ENCODE measurements at regions not wholly inside any gene's neighbourhood (a gene's known extent, or its start where the extent isn't known, plus 50 kb on each side); places are given as distances from the start of the nearest gene placed in this dataset.

- TF ChIP-seq ZFX (IDR thresholded peaks at IDR 0.05): no peak
- TF ChIP-seq, protein P1, sequence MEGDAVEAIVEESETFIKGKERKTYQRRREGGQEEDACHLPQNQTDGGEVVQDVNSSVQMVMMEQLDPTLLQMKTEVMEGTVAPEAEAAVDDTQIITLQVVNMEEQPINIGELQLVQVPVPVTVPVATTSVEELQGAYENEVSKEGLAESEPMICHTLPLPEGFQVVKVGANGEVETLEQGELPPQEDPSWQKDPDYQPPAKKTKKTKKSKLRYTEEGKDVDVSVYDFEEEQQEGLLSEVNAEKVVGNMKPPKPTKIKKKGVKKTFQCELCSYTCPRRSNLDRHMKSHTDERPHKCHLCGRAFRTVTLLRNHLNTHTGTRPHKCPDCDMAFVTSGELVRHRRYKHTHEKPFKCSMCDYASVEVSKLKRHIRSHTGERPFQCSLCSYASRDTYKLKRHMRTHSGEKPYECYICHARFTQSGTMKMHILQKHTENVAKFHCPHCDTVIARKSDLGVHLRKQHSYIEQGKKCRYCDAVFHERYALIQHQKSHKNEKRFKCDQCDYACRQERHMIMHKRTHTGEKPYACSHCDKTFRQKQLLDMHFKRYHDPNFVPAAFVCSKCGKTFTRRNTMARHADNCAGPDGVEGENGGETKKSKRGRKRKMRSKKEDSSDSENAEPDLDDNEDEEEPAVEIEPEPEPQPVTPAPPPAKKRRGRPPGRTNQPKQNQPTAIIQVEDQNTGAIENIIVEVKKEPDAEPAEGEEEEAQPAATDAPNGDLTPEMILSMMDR (conservative IDR thresholded peaks at IDR 0.05): no peak
These were observed 400.4 kb upstream of the PTCHD4 start for GRCh38 chr6:48511378-48511777.

Data from C4-2B (cell line).